ENCODE measurements at regions not wholly inside any gene's neighbourhood (a gene's known extent, or its start where the extent isn't known, plus 50 kb on each side); places are given as distances from the start of the nearest gene placed in this dataset.

DNA sequence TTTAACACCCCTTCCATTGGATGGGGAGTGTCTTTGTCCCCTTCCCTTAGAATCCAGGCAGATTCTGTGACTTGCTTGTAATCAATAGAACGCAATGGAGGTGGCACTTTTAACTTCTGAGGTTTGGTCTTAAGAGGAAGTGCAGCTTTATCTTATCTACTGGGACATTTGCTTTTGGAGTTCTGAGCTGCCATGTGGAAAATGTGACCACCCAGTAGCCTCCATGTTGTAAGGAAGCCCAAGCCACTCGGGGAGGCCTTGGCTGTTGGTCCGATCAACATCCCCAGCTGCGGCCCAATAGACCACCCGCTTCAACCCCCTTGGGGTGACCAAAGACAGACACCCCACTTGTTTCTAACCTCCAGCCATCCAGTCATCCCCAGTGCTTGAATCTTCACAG is 86.3 kb upstream of the FAM171A1 start:
- H3K4me1 ChIP-seq, result no peaks in the 10 kb centered on the region
- TF ChIP-seq, protein P1, sequence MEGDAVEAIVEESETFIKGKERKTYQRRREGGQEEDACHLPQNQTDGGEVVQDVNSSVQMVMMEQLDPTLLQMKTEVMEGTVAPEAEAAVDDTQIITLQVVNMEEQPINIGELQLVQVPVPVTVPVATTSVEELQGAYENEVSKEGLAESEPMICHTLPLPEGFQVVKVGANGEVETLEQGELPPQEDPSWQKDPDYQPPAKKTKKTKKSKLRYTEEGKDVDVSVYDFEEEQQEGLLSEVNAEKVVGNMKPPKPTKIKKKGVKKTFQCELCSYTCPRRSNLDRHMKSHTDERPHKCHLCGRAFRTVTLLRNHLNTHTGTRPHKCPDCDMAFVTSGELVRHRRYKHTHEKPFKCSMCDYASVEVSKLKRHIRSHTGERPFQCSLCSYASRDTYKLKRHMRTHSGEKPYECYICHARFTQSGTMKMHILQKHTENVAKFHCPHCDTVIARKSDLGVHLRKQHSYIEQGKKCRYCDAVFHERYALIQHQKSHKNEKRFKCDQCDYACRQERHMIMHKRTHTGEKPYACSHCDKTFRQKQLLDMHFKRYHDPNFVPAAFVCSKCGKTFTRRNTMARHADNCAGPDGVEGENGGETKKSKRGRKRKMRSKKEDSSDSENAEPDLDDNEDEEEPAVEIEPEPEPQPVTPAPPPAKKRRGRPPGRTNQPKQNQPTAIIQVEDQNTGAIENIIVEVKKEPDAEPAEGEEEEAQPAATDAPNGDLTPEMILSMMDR (IDR thresholded peaks at IDR 0.05), result no peak
- H3K27ac ChIP-seq, result no peak overlapping the region
- 85 to 92% methylated on average over 3 to 5 of the region's 5 CpGs for WGBS, 2 donors (ENCODE audit: low coverage in 1 of 2)
- DNase-seq, result no peak
- H3K36me3 ChIP-seq, result no peaks in the 10 kb centered on the region
- no peaks in the 10 kb centered on the region for H3K9me3 ChIP-seq
- peaks cover 2% of the 10 kb centered on the region for H3K27me3 ChIP-seq
- no peak overlapping the region for H3K4me3 ChIP-seq
- in situ Hi-C loops (cut with MboI; ENCODE audit: low pct_ligation_motif_present in 1 of 4, low pct_unique_long_range_greater_than_20kb in 1 of 4, low sequenced_read_pairs in 3 of 4), result no loop called here
- intact Hi-C loops (cut with DNase I; ENCODE audit: low total_unique reads), result no loop called here

DNA sequence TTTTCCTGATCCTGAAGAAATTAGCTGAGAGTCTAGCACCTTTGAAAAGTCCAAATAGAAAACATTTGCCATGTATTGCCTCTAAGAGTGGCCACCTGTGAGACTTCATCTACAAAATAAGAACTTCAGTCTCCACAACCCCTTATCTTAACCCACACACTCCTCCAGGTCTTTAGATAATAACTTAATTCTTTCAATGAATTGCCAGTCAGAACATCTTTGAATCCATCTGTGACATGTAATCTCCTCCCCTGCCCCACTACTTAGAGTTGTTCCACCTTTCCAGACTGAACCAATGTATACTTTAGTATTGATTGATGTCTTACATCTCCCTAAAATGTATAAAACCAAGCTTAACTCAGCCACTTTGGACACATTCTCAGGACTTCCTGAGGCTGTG is 84.4 kb upstream of the FAM171A1 start:
- Histone ChIP-seq H3K4me3 (no peak overlapping the region), H3K4me1 (no peaks in the 10 kb centered on the region), H3K27me3 (peaks cover 7% of the 10 kb centered on the region), H3K36me3 (no peaks in the 10 kb centered on the region), H3K27ac (no peak overlapping the region), H3K9me3 (no peaks in the 10 kb centered on the region)
- TF ChIP-seq, protein P1 (IDR thresholded peaks at IDR 0.05), result no peak
- TF ChIP-seq POLR2AphosphoS5 (IDR thresholded peaks at IDR 0.05), result no peak
- no peak for TF ChIP-seq POLR2A (IDR thresholded peaks at IDR 0.05)
- no peak for TF ChIP-seq EP300 (IDR thresholded peaks at IDR 0.05; ENCODE audit: low read depth)
- DNase-seq, result no peak
- in situ Hi-C loops (cut with MboI; ENCODE audit: low pct_ligation_motif_present in 1 of 4, low pct_unique_long_range_greater_than_20kb in 1 of 4, low sequenced_read_pairs in 3 of 4) (no loop called here), intact Hi-C loops (cut with DNase I; ENCODE audit: low total_unique reads) (no loop called here)

DNA sequence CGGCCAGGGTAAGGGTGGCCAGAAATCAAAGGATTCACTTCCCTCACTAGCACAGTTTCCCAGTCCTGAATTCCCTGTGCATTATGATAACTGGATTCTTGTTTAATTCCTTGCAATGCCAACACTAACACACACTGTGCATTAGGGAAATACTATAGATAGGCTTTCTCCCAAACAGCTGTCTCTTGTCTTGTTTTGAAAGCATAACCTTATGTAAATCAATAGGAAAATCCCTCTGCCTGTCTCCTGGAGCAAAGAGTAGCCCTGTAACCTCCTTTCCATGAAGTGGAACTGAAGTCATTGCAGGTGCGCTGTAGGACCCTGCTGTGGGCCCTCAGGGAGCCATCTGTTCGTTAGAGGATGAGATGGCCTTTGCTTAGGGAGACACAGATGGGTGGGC is 82.8 kb upstream of the FAM171A1 start:
- no peak for DNase-seq
- Histone ChIP-seq H3K27me3 (peaks cover 13% of the 10 kb centered on the region), H3K9me3 (no peaks in the 10 kb centered on the region), H3K36me3 (no peaks in the 10 kb centered on the region), H3K4me1 (no peaks in the 10 kb centered on the region), H3K4me3 (no peak overlapping the region), H3K27ac (no peak overlapping the region)
- intact Hi-C loops (cut with DNase I; ENCODE audit: low total_unique reads) (no loop called here), in situ Hi-C loops (cut with MboI; ENCODE audit: low pct_ligation_motif_present in 1 of 4, low pct_unique_long_range_greater_than_20kb in 1 of 4, low sequenced_read_pairs in 3 of 4) (no loop called here)
- WGBS, 2 donors (ENCODE audit: low coverage in 1 of 2), result 43 to 63% methylated on average over 1 to 3 of the region's 3 CpGs
- TF ChIP-seq POLR2A (IDR thresholded peaks at IDR 0.05) (no peak), EP300 (IDR thresholded peaks at IDR 0.05; ENCODE audit: low read depth) (no peak), POLR2AphosphoS5 (IDR thresholded peaks at IDR 0.05) (no peak)
- TF ChIP-seq, protein P1 (IDR thresholded peaks at IDR 0.05), result no peak

DNA sequence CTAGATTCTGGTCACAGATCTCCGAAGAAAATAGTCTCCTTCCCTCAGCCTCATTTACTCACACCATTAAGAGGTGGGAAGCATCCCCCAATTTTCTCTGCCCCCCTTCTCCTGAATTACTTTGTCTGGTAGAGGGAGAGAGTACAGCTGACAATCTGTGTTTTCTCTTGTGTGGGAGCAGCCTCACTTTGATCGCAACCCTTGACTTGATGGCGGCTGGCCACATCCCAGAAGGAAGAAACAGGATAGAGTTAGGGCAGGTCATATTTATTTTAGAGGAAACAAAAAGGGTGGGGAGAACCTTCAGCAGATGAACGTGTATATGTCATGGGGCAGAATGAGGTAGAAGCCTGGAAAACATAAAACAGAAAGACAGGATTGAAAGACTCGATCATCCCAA is 82.4 kb upstream of the FAM171A1 start:
- Histone ChIP-seq H3K9me3 (no peaks in the 10 kb centered on the region), H3K27ac (no peak overlapping the region), H3K36me3 (no peaks in the 10 kb centered on the region), H3K27me3 (peaks cover 10% of the 10 kb centered on the region), H3K4me1 (no peaks in the 10 kb centered on the region), H3K4me3 (no peak overlapping the region)
- TF ChIP-seq EP300 (IDR thresholded peaks at IDR 0.05; ENCODE audit: low read depth), result no peak
- TF ChIP-seq POLR2A (IDR thresholded peaks at IDR 0.05), result no peak
- TF ChIP-seq POLR2AphosphoS5 (IDR thresholded peaks at IDR 0.05), result no peak
- TF ChIP-seq, protein P1 (IDR thresholded peaks at IDR 0.05), result no peak
- DNase-seq, result no peak
- WGBS, 2 donors (ENCODE audit: low coverage in 1 of 2), result 45 to 48% methylated on average over 3 to 5 of the region's 5 CpGs
- intact Hi-C loops (cut with DNase I; ENCODE audit: low total_unique reads), result no loop called here
- in situ Hi-C loops (cut with MboI; ENCODE audit: low pct_ligation_motif_present in 1 of 4, low pct_unique_long_range_greater_than_20kb in 1 of 4, low sequenced_read_pairs in 3 of 4), result no loop called here
